Fibroblast of lung (primary cell): ENCODE measurements at regions not wholly inside any gene's neighbourhood (a gene's known extent, or its start where the extent isn't known, plus 50 kb on each side); places are given as distances from the start of the nearest gene placed in this dataset.
A peak's percentile ranks its signal among the peaks of the same experiment; 100 is the strongest.

Source experiments
- DNase-seq, 2 donors: peaks; one replicate each; pipeline versions ENCODE4 v3.0.0 to v3.0.0-alpha.2; 2010; ENCODE audit warnings: low read depth in 2 of 2
- H2AFZ ChIP-seq: 2 replicates; pipeline ENCODE4 v1.5.1; 2012; ENCODE audit warnings: low read length, control low read depth, inconsistent platforms
- H3K27ac ChIP-seq: 2 replicates; pipeline ENCODE4 v1.5.1; 2011; ENCODE audit warnings: low read length, control low read depth; ENCODE audit not compliant: insufficient read depth
- H3K27me3 ChIP-seq: 2 replicates; pipeline ENCODE4 v1.5.1; 2011; ENCODE audit warnings: mild to moderate bottlenecking, low read length; ENCODE audit not compliant: control insufficient read depth, insufficient read depth
- H3K36me3 ChIP-seq: 2 replicates; pipeline ENCODE4 v1.5.1; 2011; ENCODE audit warnings: low read length; ENCODE audit not compliant: control insufficient read depth, insufficient read depth
- H3K4me1 ChIP-seq: 2 replicates; pipeline ENCODE4 v1.5.1; 2011; ENCODE audit warnings: low read length; ENCODE audit not compliant: control insufficient read depth, insufficient read depth; ENCODE audit errors: extremely low read depth
- H3K4me2 ChIP-seq: 2 replicates; pipeline ENCODE4 v1.5.1; 2011; ENCODE audit warnings: low read length, control low read depth; ENCODE audit not compliant: insufficient read depth; ENCODE audit errors: extremely low read depth
- H3K4me3 ChIP-seq, 4 experiments: fragments of 200-600 bp in 1 of 4; sonication (generic) in 1 of 4; replicated peaks in 1 of 4; 2 replicates each; pipeline ENCODE4 v1.5.1; 2011 to 2016; ENCODE audit warnings: low read length in 4 of 4, low read depth in 3 of 4, mild to moderate bottlenecking in 3 of 4, control low read depth in 2 of 4, inconsistent platforms in 1 of 4, mixed read lengths in 1 of 4; ENCODE audit not compliant: insufficient read depth in 1 of 4; ENCODE audit errors: control extremely low read depth in 1 of 4
- H3K79me2 ChIP-seq: 2 replicates; pipeline ENCODE4 v1.5.1; 2012; ENCODE audit warnings: mild to moderate bottlenecking, low read length, inconsistent platforms; ENCODE audit not compliant: control insufficient read depth, insufficient read depth
- H3K9ac ChIP-seq: 2 replicates; pipeline ENCODE4 v1.5.1; 2011; ENCODE audit warnings: mild to moderate bottlenecking, low read length, control low read depth; ENCODE audit not compliant: insufficient read depth
- H3K9me3 ChIP-seq: 2 replicates; pipeline ENCODE4 v1.5.1; 2012; ENCODE audit warnings: low read depth, low read length; ENCODE audit not compliant: control insufficient read depth, insufficient read depth
- H4K20me1 ChIP-seq: 2 replicates; pipeline ENCODE4 v1.5.1; 2011; ENCODE audit warnings: low read length; ENCODE audit not compliant: control insufficient read depth, insufficient read depth; ENCODE audit errors: extremely low read depth
- CTCF ChIP-seq, 2 donors: IDR thresholded peaks in 1 of 2; conservative IDR thresholded peaks in 1 of 2; 1 replicate in 1 of 2; 2 replicates in 1 of 2; pipeline ENCODE4 v1.5.1; 2011 to 2012; ENCODE audit warnings: low read length in 2 of 2, control low read depth in 1 of 2, inconsistent platforms in 1 of 2, low read depth in 1 of 2, mild to moderate bottlenecking in 1 of 2
- EZH2 ChIP-seq: IDR thresholded peaks from 2 replicates; pipeline ENCODE4 v1.5.1; 2012; ENCODE audit warnings: low read length, control low read depth, mild to moderate bottlenecking; ENCODE audit errors: missing control alignments

- TF ChIP-seq EZH2, result no peak
- TF ChIP-seq CTCF (conservative IDR thresholded peaks at IDR 0.05 in 1 of 2, IDR thresholded peaks at IDR 0.05 in 1 of 2; ENCODE audit: low read depth in 1 of 2, low read length in 2 of 2), result no peak
- Histone ChIP-seq H3K27me3 (no peaks in the 10 kb centered on the region), H3K36me3 (no peaks in the 10 kb centered on the region), H3K4me2 (no peak overlapping the region), H3K4me1 (peaks cover 2% of the 10 kb centered on the region), H3K27ac (no peak overlapping the region), H3K9me3 (no peaks in the 10 kb centered on the region), H3K4me3 (no peak overlapping the region), H3K79me2 (no peaks in the 10 kb centered on the region), H2AFZ (peak overlapping the region; percentile 4), H3K9ac (no peak overlapping the region), H4K20me1 (no peaks in the 10 kb centered on the region)
- DNase-seq, result peak; percentile 47 to 56
Observed at GRCh38 chr20:53677447-53678314, 84.0 kb upstream of the ZNF217 start.

- peaks cover 2% of the 10 kb centered on the region for H3K4me1 ChIP-seq
- H3K36me3 ChIP-seq, result no peaks in the 10 kb centered on the region
- no peaks in the 10 kb centered on the region for H3K9me3 ChIP-seq
- no peak overlapping the region for H3K9ac ChIP-seq
- H2AFZ ChIP-seq, result no peak overlapping the region
- no peak overlapping the region for H3K27ac ChIP-seq
- H4K20me1 ChIP-seq, result no peaks in the 10 kb centered on the region
- DNase-seq, result no peak
- no peaks in the 10 kb centered on the region for H3K79me2 ChIP-seq
- TF ChIP-seq CTCF (conservative IDR thresholded peaks at IDR 0.05 in 1 of 2, IDR thresholded peaks at IDR 0.05 in 1 of 2; ENCODE audit: low read depth in 1 of 2, low read length in 2 of 2) (no peak), EZH2 (no peak)
- no peak overlapping the region for H3K4me2 ChIP-seq
- no peak overlapping the region for H3K4me3 ChIP-seq
- H3K27me3 ChIP-seq, result no peaks in the 10 kb centered on the region
Observed at GRCh38 chr20:53676987-53677386, 83.3 kb upstream of the ZNF217 start.

- Histone ChIP-seq H3K9ac (no peak overlapping the region), H3K79me2 (no peaks in the 10 kb centered on the region), H3K9me3 (no peaks in the 10 kb centered on the region), H3K27ac (no peak overlapping the region), H2AFZ (no peak overlapping the region), H4K20me1 (no peaks in the 10 kb centered on the region), H3K4me3 (no peak overlapping the region), H3K4me2 (no peak overlapping the region), H3K27me3 (no peaks in the 10 kb centered on the region), H3K36me3 (no peaks in the 10 kb centered on the region), H3K4me1 (peaks cover 2% of the 10 kb centered on the region)
- no peak for DNase-seq
- no peak for TF ChIP-seq EZH2
Observed at GRCh38 chr20:53676519-53676822, 82.8 kb upstream of the ZNF217 start.
